HPDE6-E6E7 (cell line): ENCODE measurements at regions not wholly inside any gene's neighbourhood (a gene's known extent, or its start where the extent isn't known, plus 50 kb on each side); places are given as distances from the start of the nearest gene placed in this dataset.
"Not testable (repeated sequence)": the region's sequence is repeated elsewhere in the genome, so short reads cannot be mapped to it uniquely, and the experiment has no call there.

ENCODE experiments used
- DNase-seq: peaks from one replicate; pipeline ENCODE4 v3.0.0; 2011; ENCODE audit warnings: missing footprints; ENCODE audit errors: extremely low spot score

DNA sequence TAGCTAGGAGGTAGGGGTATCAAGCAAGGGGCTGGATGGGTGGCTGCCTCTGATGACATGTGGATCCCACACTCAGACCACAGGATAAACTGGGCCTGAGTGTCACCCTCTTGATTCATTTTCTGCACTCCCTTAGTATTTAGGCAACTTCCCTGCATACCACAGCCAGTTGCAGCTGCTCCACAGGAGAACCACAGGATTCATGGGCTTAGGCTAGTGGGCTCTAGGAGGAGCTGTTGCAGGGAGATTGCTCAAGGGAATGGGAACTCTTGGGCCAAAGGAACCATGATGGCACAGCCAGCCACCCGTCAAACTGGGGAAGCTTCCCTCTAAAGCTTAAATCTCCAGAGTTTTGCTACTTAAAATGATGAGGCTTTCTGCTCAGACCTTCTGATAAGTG, 269.7 kb upstream of the ASIC2 start:
- DNase-seq = no peak

DNA sequence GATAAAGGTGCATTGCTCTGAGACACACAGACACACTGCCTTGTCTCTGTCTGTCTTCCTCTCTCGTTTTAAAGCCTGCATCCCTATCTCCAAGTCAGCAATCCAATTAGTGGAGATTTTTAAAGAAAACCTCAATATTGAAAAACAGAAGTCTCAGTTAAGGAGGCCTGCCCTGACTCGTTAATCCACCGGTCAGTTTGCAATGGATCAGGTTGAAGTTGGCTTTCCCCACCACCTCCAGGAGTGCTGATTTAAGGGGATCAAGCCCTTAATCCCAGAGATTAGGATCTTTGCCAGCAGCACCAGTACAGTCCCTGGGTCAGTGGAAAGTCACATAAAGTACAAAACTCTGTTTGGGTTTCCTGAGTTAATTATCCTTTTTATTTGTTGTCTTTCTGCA, 271.1 kb upstream of the ASIC2 start:
- no peak for DNase-seq

- DNase-seq = no peak
These were observed 274.1 kb upstream of the ASIC2 start for GRCh38 chr17:33567223-33567622.

DNA sequence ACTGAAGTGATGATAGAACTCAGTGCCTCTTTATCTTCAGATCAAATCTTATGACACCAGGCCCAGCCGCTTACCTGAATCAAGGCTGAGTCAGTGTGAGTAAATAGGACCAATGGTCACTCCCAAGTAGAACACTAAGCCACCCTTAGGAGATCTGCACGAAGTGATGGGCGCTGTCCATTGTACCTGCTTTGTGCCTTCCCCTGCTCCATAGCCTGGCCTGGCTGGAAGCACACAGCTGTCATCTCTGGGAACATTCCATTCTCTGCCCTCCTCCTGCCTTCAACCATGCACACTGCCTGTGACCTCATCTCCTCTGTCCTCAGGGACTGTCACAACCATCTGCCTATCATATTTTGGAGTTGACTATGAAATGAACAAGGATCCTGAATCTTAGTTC, 279.5 kb upstream of the ASIC2 start:
- no peak for DNase-seq

DNA sequence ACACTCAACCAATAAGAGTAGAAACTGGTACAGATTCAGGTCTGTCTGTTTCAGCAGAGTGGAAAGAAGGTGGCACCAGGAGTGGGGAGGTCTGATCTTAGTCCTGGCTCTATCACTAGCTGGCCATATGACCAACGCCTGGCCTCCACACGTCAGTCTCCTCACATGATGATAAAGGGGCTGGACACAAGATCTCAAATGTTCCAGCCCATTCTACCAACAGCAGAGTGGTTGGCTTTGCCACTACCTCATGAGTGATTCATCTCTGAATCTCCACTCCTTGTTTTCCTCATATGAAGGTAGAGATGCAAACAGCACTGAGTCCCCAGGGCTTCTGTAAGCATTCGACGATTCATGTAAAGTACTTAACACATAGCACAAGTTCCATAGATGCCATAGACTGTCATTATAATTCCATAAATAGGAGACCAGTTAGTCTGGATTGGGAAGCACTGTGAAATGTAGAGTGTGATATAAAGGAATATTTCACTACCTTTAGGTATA, 281.9 kb upstream of the ASIC2 start:
- no peak for DNase-seq

- not testable (repeated sequence) for DNase-seq
These were observed 286.6 kb upstream of the ASIC2 start for GRCh38 chr17:33579740-33580139.

- DNase-seq = no peak
These were observed 287.1 kb upstream of the ASIC2 start for GRCh38 chr17:33580215-33580614.

- no peak for DNase-seq
These were observed 289.6 kb upstream of the ASIC2 start for GRCh38 chr17:33582661-33583060.

- DNase-seq = no peak
These were observed 290.7 kb upstream of the ASIC2 start for GRCh38 chr17:33583518-33584417.

DNA sequence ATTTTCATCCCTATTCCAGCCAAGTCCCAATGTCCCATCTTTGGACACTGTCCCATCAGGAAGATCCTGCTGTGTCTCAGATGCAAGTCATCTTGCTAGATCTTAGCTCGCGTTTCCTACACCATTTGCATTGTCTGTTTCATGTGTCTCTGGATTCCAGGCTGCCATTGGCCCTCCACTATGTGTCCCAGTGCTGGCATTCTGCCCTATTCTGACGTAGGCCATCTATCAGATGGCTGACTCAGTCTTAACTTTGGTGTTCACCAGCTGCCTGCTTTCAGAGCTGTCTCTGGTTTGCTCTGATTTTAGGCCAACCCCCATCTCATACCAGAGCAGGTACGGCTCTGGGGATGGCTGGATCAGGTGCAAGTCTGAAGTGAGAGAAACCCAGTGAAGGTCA, 300.9 kb upstream of the ASIC2 start:
- DNase-seq = no peak

DNA sequence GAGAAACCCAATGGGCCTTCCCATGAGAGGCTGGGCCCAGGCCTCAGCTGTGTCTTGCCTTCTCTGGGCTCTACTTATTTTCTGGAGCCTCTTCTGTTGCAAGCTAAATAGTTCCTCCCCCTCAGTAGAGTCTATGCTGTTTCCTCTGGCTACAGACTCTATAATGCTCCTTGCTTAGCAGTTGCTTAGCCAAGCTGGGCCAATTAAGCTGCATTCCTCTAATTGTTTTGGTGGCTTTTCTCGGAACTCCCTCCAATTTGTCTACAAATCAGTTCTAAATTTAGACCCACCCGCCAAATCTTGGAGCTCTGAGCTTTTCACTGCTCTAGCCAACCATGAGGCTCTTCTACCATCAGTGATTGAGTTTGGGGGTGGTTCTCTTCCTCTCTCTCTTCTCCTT, 302.7 kb upstream of the ASIC2 start:
- DNase-seq = no peak

GRCh38 chr17:33596899-33597298, 303.8 kb upstream of the ASIC2 start:
- no peak for DNase-seq

GRCh38 chr17:33598797-33599196, 305.7 kb upstream of the ASIC2 start:
- no peak for DNase-seq

GRCh38 chr17:33602981-33603380, 309.9 kb upstream of the ASIC2 start:
- DNase-seq = no peak

GRCh38 chr17:33603789-33604188, 310.7 kb upstream of the ASIC2 start:
- no peak for DNase-seq

DNA sequence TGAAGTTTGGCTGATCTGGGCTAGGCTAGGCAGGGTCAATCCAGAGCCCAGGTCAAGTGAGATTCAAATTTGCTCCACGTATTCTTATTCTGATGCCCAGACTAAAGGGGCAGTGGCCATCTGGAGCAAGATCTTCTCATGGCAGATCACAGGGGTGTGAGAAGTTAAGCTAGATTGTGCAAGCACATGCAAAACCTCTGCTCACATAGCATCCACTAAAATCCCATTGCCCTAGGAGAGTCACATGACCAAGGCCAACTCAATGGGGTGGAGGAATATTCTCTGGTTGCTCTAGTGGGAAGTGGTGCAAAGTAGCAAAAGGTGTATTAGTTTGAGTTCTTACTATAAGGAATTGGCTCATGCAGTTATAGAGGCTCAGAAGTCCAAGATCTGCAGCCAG, 318.4 kb upstream of the ASIC2 start:
- no peak for DNase-seq

DNA sequence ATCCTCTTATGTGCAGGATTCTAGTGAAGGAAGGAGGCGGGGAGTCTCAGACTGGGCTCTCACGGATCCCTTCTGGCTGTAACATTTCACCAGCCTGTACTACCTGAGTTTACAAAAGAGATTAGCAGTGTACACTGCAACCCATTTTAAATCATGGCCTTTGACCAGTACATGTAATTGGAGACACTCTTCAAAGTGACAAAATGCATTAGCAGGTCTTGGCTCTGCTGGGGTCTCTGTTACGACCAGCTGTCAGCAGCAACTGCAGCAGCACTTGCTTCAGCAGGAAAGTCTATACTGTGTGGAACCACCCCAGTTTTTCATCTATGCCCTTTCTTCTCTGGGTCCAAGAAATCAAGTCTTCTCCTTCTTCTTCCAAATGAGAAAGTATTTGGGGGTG, 322.8 kb upstream of the ASIC2 start:
- DNase-seq = no peak

GRCh38 chr17:33623841-33624240, 330.7 kb upstream of the ASIC2 start:
- no peak for DNase-seq

GRCh38 chr17:33628500-33629346, 335.6 kb upstream of the ASIC2 start:
- no peak for DNase-seq

DNA sequence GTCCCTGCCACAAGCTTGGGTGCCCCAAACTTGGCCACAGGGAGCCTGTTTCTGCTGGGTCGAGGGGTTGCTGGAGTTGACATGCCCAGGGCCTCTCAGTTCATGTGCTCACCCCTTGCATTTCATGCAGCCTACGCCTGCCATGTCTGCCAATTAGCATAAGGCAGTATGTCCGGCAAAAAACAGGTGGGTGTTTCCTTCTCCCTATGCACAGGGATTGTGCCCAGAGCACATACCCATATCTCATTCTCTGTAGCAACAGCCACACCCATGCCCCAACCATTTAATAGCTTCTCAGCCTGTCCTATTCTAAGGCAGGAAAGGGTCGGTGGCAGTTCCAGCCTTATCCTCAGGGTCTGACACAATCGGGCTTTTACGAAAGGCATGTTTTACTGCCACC, 340.4 kb upstream of the ASIC2 start:
- DNase-seq = no peak

GRCh38 chr17:33637534-33637933, 344.4 kb upstream of the ASIC2 start:
- no peak for DNase-seq

- no peak for DNase-seq
These were observed 346.2 kb upstream of the ASIC2 start for GRCh38 chr17:33639103-33639880.
